ENCODE measurements at regions not wholly inside any gene's neighbourhood (a gene's known extent, or its start where the extent isn't known, plus 50 kb on each side); places are given as distances from the start of the nearest gene placed in this dataset.

DNA sequence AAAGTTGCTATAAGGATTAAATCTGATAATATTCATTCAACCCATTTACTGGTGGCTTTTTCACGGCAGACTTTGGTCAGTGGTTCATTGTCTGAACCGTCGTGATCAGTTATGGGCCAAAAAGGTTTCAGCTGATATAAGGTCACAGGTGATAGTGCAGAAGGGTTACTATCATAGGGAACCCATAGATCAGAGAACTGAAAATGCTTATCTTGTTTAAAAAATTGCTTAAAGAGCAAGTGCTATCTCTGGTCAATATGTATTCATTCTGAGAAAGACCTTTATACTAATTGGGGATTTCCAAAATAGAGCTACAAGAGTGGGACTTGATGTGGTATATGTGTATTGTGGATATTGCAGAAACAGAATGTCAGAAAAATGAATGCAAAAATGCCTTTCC lies 147.8 kb upstream of the SEMA3E start:
- Histone ChIP-seq H3K4me3 (ENCODE audit: extremely low read depth in 1 of 4, insufficient read depth in 2 of 4, low read depth in 3 of 4, low read length in 4 of 4) (no peak overlapping the region), H3K9me3 (ENCODE audit: insufficient read depth in 2 of 2, low read depth in 1 of 2, low read length in 1 of 2) (no peaks in the 10 kb centered on the region), H2BK12ac (ENCODE audit: low read depth, low read length) (no peak overlapping the region), H3K23ac (ENCODE audit: insufficient read length) (no peak overlapping the region), H3K4me1 (replicated peaks in 1 of 4; ENCODE audit: control insufficient read depth in 3 of 4, insufficient read depth in 4 of 4, low read length in 3 of 4) (no peaks in the 10 kb centered on the region), H2BK5ac (ENCODE audit: low read depth, low read length) (no peak overlapping the region), H3K36me3 (ENCODE audit: control insufficient read depth in 2 of 4, insufficient read depth in 4 of 4, low read length in 3 of 4) (no peaks in the 10 kb centered on the region), H4K5ac (ENCODE audit: insufficient read length, low read depth, low read length) (no peak overlapping the region), H2BK120ac (replicated peaks; ENCODE audit: low read depth, low read length) (no peak overlapping the region), H3K4me2 (ENCODE audit: insufficient read depth in 1 of 2, low read depth in 2 of 2, low read length in 2 of 2) (no peak overlapping the region), H4K8ac (ENCODE audit: extremely low read depth, insufficient read depth, low read length) (no peak overlapping the region), H3K4ac (replicated peaks; ENCODE audit: insufficient read length, low read depth, low read length) (no peak overlapping the region), H2BK15ac (ENCODE audit: low read length) (no peak overlapping the region), H3K27ac (ENCODE audit: low read depth, low read length) (no peak overlapping the region), H3K79me2 (ENCODE audit: control insufficient read depth in 1 of 2, insufficient read depth in 2 of 2, low read length in 2 of 2) (no peaks in the 10 kb centered on the region), H3K18ac (ENCODE audit: extremely low read depth, low read length) (no peak overlapping the region), H2BK20ac (ENCODE audit: low read length) (no peak overlapping the region), H3K27me3 (replicated peaks in 1 of 4; ENCODE audit: control insufficient read depth in 3 of 4, extremely low read depth in 1 of 4, insufficient read depth in 3 of 4, low read length in 3 of 4) (no peaks in the 10 kb centered on the region), H2AK5ac (ENCODE audit: low read depth, low read length) (no peak overlapping the region), H3K56ac (replicated peaks; ENCODE audit: insufficient read length, low read depth, low read length) (no peak overlapping the region), H2AFZ (ENCODE audit: low read length) (no peak overlapping the region), H3K23me2 (ENCODE audit: low read depth, low read length) (no peaks in the 10 kb centered on the region), H4K91ac (replicated peaks; ENCODE audit: insufficient read length, low read length) (no peak overlapping the region), H3K9ac (replicated peaks in 1 of 4; ENCODE audit: extremely low read depth in 1 of 4, low read depth in 3 of 4, low read length in 3 of 4) (no peak overlapping the region), H3K79me1 (ENCODE audit: low read depth, low read length) (no peaks in the 10 kb centered on the region), H3K14ac (ENCODE audit: insufficient read length) (no peak overlapping the region), H4K20me1 (replicated peaks in 1 of 2; ENCODE audit: control insufficient read depth in 1 of 2, insufficient read depth in 2 of 2, low read length in 2 of 2) (no peaks in the 10 kb centered on the region)
- POLR2A ChIA-PET (ENCODE audit: partially characterized antibody), result no interaction called here
- 92% methylated on average over 3 of the region's 3 CpGs; no CpG with 5 or more reads in 1 of the 2 experiments for WGBS, 2 experiments (ENCODE audit: extremely low coverage in 1 of 2, insufficient coverage in 1 of 2, insufficient read length in 1 of 2, insufficient replicate concordance in 2 of 2, low coverage in 1 of 2, low lambda C conversion rate in 2 of 2, missing lambda C conversion rate in 1 of 2)
- FAIRE-seq, result no peak
- CTCF ChIA-PET (ENCODE audit: partially characterized antibody), result interaction anchor here (0.6 kb wide), 1 partner anchor 124 kb away, joined by 3 read pairs; no protein-coding TSS in a partner anchor
- no peak for DNase-seq (ENCODE audit: low read depth in 1 of 2, low spot score in 2 of 2)
- TF ChIP-seq KDM4A (IDR thresholded peaks at IDR 0.05; ENCODE audit: low read depth, low read length, severe bottlenecking) (no peak), TEAD4 (IDR thresholded peaks at IDR 0.05; ENCODE audit: low read depth, low read length) (no peak), CEBPB (IDR thresholded peaks at IDR 0.05; ENCODE audit: low read depth, low read length) (no peak), CREB1 (IDR thresholded peaks at IDR 0.05) (no peak), PHF8 (conservative IDR thresholded peaks at IDR 0.05; ENCODE audit: low read depth, low read length) (no peak), SP2 (IDR thresholded peaks at IDR 0.05; ENCODE audit: low read length) (no peak), TAF7 (optimal IDR thresholded peaks at IDR 0.05; ENCODE audit: borderline replicate concordance, low read depth, low read length) (no peak), SP1 (IDR thresholded peaks at IDR 0.05; ENCODE audit: low read depth, low read length) (no peak), CTBP2 (IDR thresholded peaks at IDR 0.05; ENCODE audit: borderline replicate concordance, insufficient read depth, insufficient read length, low read length) (no peak), ZNF274 (IDR thresholded peaks at IDR 0.05; ENCODE audit: borderline replicate concordance, extremely low read depth, low read length) (no peak), RBBP5 (IDR thresholded peaks at IDR 0.05; ENCODE audit: borderline replicate concordance, low read depth, low read length) (no peak), GTF2F1 (IDR thresholded peaks at IDR 0.05; ENCODE audit: borderline replicate concordance, low read depth, low read length) (no peak), TAF1 (IDR thresholded peaks at IDR 0.05; ENCODE audit: low read depth, low read length) (no peak), SRF (IDR thresholded peaks at IDR 0.05; ENCODE audit: low read depth, low read length) (no peak), HDAC2 (IDR thresholded peaks at IDR 0.05; ENCODE audit: borderline replicate concordance in 1 of 2, low read depth in 2 of 2, low read length in 2 of 2) (no peak), POLR2A (IDR thresholded peaks at IDR 0.05; ENCODE audit: control extremely low read depth in 1 of 2, low read depth in 2 of 2, low read length in 2 of 2) (no peak), BCL11A (IDR thresholded peaks at IDR 0.05; ENCODE audit: low read depth in 2 of 2, low read length in 2 of 2) (no peak)

Data from H1 (cell line).